ENCODE measurements at regions not wholly inside any gene's neighbourhood (a gene's known extent, or its start where the extent isn't known, plus 50 kb on each side); places are given as distances from the start of the nearest gene placed in this dataset.

GRCh38 chr10:1972406-1972805 is 235.1 kb upstream of the ADARB2 start:
- Mint-ChIP-seq H3K4me1 (peaks cover 10% of the 10 kb centered on the region), H3K4me3 (no peak overlapping the region), H3K27me3 (ENCODE audit: low read depth) (no peaks in the 10 kb centered on the region; the same call in none of the 2 replicates), H3K36me3 (peaks cover 6% of the 10 kb centered on the region; the same call in 1 of the 2 replicates), H3K9me3 (peaks cover 13% of the 10 kb centered on the region), H3K27ac (no peak overlapping the region)
- ChIA-PET POLR2A (no interaction called here), CTCF (no interaction called here)
- TF ChIP-seq GABPB1 (CRISPR knock-in tag; IDR thresholded peaks at IDR 0.05) (no peak), PRRX2 (CRISPR knock-in tag; IDR thresholded peaks at IDR 0.05) (no peak), FOXJ3 (CRISPR knock-in tag; IDR thresholded peaks at IDR 0.05; ENCODE audit: borderline replicate concordance) (no peak), ZNF317 (CRISPR knock-in tag; IDR thresholded peaks at IDR 0.05; ENCODE audit: borderline replicate concordance, low read depth) (no peak), SMAD4 (CRISPR knock-in tag; IDR thresholded peaks at IDR 0.05) (no peak), SMAD3 (CRISPR knock-in tag; IDR thresholded peaks at IDR 0.05; ENCODE audit: borderline replicate concordance) (no peak), RORB (CRISPR knock-in tag; IDR thresholded peaks at IDR 0.05) (no peak), ZSCAN18 (CRISPR knock-in tag; IDR thresholded peaks at IDR 0.05) (no peak), HMGXB4 (CRISPR knock-in tag; IDR thresholded peaks at IDR 0.05) (no peak), CTCF (IDR thresholded peaks at IDR 0.05) (no peak), ZNF281 (CRISPR knock-in tag; IDR thresholded peaks at IDR 0.05) (no peak), MXD4 (CRISPR knock-in tag; IDR thresholded peaks at IDR 0.05; ENCODE audit: borderline replicate concordance) (no peak), ZMAT4 (CRISPR knock-in tag; IDR thresholded peaks at IDR 0.05) (no peak), SOX15 (CRISPR knock-in tag; IDR thresholded peaks at IDR 0.05) (no peak), ZNF671 (CRISPR knock-in tag; IDR thresholded peaks at IDR 0.05) (no peak), ZNF138 (CRISPR knock-in tag; conservative IDR thresholded peaks at IDR 0.05) (no peak), PRDM15 (CRISPR knock-in tag; IDR thresholded peaks at IDR 0.05) (no peak)
- DNase-seq (ENCODE audit: low spot score) (no peak), ATAC-seq (no peak)
